ENCODE measurements at regions not wholly inside any gene's neighbourhood (a gene's known extent, or its start where the extent isn't known, plus 50 kb on each side); places are given as distances from the start of the nearest gene placed in this dataset.

GRCh38 chr3:103085465-103085864 lies 650.6 kb downstream of the ZPLD1 start:
- H3K36me3 ChIP-seq (ENCODE audit: control insufficient read depth, insufficient read depth, low read length): no peaks in the 10 kb centered on the region
- no peak overlapping the region for H3K9ac ChIP-seq (ENCODE audit: low read length)
- no peaks in the 10 kb centered on the region for H3K9me3 ChIP-seq (ENCODE audit: control insufficient read depth, low read length)
- no peak overlapping the region for H3K4me3 ChIP-seq (ENCODE audit: low read length)
- no peaks in the 10 kb centered on the region for H3K27me3 ChIP-seq (ENCODE audit: control insufficient read depth, insufficient read depth, low read length)
- peaks cover 4% of the 10 kb centered on the region for H3K4me1 ChIP-seq (ENCODE audit: control insufficient read depth, insufficient read depth, low read length)

- H3K4me3 ChIP-seq (ENCODE audit: low read length): no peak overlapping the region
These were observed 654.9 kb downstream of the ZPLD1 start for GRCh38 chr3:103089758-103090157.

DNA sequence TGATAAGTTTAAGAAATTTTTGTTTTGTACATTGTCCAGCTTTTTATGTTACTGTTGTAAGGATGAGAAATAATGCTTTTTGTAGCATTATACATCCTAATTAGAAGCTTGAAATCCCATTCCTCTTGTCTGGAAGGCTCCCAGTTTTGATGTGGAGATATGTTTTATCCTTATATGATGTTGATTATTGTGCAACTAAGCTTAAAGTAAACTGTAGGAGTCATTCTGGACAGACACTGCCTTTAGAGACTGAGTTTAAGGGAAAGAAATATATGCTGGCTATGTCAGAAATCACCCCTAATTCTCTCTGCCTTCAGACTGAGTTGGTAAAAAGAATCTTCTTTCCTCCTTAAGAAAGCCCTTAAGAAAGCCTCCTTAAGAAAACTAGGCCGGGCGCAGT lies 670.4 kb downstream of the ZPLD1 start:
- H3K4me3 ChIP-seq (ENCODE audit: low read length): no peak overlapping the region

More at GRCh38 chr3:103089758-103090157, 654.9 kb downstream of the ZPLD1 start:
- H3K4me1 ChIP-seq (ENCODE audit: control insufficient read depth, insufficient read depth, low read length): peaks cover 4% of the 10 kb centered on the region
- no peaks in the 10 kb centered on the region for H3K27me3 ChIP-seq (ENCODE audit: control insufficient read depth, insufficient read depth, low read length)
- H3K9ac ChIP-seq (ENCODE audit: low read length): no peak overlapping the region
- H3K36me3 ChIP-seq (ENCODE audit: control insufficient read depth, insufficient read depth, low read length): no peaks in the 10 kb centered on the region
- H3K9me3 ChIP-seq (ENCODE audit: control insufficient read depth, low read length): no peaks in the 10 kb centered on the region

DNA sequence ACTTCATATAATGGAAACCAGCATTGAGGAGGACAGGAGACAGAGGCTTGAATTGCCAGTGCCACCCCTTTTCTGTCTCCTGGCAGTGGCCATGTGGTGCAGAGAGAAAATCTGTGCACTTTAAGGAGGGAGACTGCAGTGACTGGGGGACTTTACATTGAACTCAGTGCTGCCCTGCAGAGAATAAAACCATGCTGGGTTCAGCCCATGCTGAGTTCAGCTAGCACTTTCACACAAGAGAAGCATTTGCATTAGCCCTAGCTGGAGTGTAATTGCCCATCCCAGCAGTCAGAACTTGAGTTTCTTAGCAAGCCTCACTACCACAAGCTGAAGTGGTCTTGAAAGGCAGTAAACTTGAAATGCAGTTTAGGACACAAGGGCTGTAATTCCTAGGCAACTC lies 677.5 kb downstream of the ZPLD1 start:
- no peaks in the 10 kb centered on the region for H3K27me3 ChIP-seq (ENCODE audit: control insufficient read depth, insufficient read depth, low read length)
- H3K36me3 ChIP-seq (ENCODE audit: control insufficient read depth, insufficient read depth, low read length): no peaks in the 10 kb centered on the region
- H3K9me3 ChIP-seq (ENCODE audit: control insufficient read depth, low read length): no peaks in the 10 kb centered on the region
- H3K4me1 ChIP-seq (ENCODE audit: control insufficient read depth, insufficient read depth, low read length): no peaks in the 10 kb centered on the region
- H3K4me3 ChIP-seq (ENCODE audit: low read length): no peak overlapping the region
- H3K9ac ChIP-seq (ENCODE audit: low read length): no peak overlapping the region

More for the DNA sequence above, 670.4 kb downstream of the ZPLD1 start:
- no peaks in the 10 kb centered on the region for H3K4me1 ChIP-seq (ENCODE audit: control insufficient read depth, insufficient read depth, low read length)
- no peaks in the 10 kb centered on the region for H3K27me3 ChIP-seq (ENCODE audit: control insufficient read depth, insufficient read depth, low read length)
- no peaks in the 10 kb centered on the region for H3K36me3 ChIP-seq (ENCODE audit: control insufficient read depth, insufficient read depth, low read length)
- H3K9me3 ChIP-seq (ENCODE audit: control insufficient read depth, low read length): no peaks in the 10 kb centered on the region
- H3K9ac ChIP-seq (ENCODE audit: low read length): no peak overlapping the region

DNA sequence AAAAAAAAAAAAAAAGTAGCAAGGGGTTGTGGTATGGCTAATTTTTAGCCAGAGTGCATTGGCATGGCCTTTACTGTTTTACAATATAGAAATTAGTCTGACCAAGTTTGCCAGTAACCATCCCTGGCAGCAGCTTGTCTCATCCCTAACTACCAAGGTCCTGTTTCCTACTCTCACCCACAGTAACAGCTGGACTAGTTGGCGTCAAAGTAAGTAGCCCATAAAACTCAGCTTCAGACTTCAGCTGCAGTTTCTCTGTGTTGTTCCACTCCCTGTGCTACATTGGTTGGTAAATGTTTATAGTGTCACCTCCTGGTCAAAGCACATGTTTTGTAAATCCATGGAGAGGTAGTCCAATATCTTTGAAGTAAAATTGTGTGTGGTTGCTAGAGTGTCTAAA lies 691.3 kb downstream of the ZPLD1 start:
- Histone ChIP-seq H3K4me3 (ENCODE audit: low read length) (no peak overlapping the region), H3K9me3 (ENCODE audit: control insufficient read depth, low read length) (no peaks in the 10 kb centered on the region), H3K27me3 (ENCODE audit: control insufficient read depth, insufficient read depth, low read length) (no peaks in the 10 kb centered on the region)

GRCh38 chr3:103127098-103127630 lies 692.3 kb downstream of the ZPLD1 start:
- Histone ChIP-seq H3K9me3 (ENCODE audit: control insufficient read depth, low read length) (no peaks in the 10 kb centered on the region), H3K36me3 (ENCODE audit: control insufficient read depth, insufficient read depth, low read length) (no peaks in the 10 kb centered on the region), H3K27me3 (ENCODE audit: control insufficient read depth, insufficient read depth, low read length) (no peaks in the 10 kb centered on the region), H3K4me1 (ENCODE audit: control insufficient read depth, insufficient read depth, low read length) (no peaks in the 10 kb centered on the region), H3K4me3 (ENCODE audit: low read length) (no peak overlapping the region), H3K9ac (ENCODE audit: low read length) (no peak overlapping the region)

More for the DNA sequence above, 691.3 kb downstream of the ZPLD1 start:
- Histone ChIP-seq H3K4me1 (ENCODE audit: control insufficient read depth, insufficient read depth, low read length) (no peaks in the 10 kb centered on the region), H3K36me3 (ENCODE audit: control insufficient read depth, insufficient read depth, low read length) (no peaks in the 10 kb centered on the region), H3K9ac (ENCODE audit: low read length) (no peak overlapping the region)

DNA sequence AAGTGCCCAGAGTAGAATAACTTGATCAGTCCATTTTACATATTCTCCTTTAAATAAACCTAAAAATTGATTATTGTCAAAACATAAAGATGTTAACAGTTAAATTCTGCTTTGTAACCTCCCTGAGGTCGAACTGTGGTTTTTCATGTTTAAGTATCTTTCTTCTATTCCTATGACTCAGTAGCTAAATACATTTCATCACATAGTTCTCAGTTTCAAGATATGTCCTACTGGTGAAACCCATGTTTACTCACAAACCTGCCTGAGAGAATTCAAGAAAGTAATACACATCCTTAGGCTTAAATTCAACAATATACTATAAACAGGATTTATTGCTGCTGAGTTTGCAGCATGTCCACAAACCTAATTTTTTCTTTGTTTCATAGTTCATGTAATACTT lies 692.9 kb downstream of the ZPLD1 start:
- no peaks in the 10 kb centered on the region for H3K27me3 ChIP-seq (ENCODE audit: control insufficient read depth, insufficient read depth, low read length)
- H3K4me3 ChIP-seq (ENCODE audit: low read length): no peak overlapping the region
- H3K9me3 ChIP-seq (ENCODE audit: control insufficient read depth, low read length): no peaks in the 10 kb centered on the region
- H3K4me1 ChIP-seq (ENCODE audit: control insufficient read depth, insufficient read depth, low read length): no peaks in the 10 kb centered on the region
- no peak overlapping the region for H3K9ac ChIP-seq (ENCODE audit: low read length)
- H3K36me3 ChIP-seq (ENCODE audit: control insufficient read depth, insufficient read depth, low read length): no peaks in the 10 kb centered on the region

DNA sequence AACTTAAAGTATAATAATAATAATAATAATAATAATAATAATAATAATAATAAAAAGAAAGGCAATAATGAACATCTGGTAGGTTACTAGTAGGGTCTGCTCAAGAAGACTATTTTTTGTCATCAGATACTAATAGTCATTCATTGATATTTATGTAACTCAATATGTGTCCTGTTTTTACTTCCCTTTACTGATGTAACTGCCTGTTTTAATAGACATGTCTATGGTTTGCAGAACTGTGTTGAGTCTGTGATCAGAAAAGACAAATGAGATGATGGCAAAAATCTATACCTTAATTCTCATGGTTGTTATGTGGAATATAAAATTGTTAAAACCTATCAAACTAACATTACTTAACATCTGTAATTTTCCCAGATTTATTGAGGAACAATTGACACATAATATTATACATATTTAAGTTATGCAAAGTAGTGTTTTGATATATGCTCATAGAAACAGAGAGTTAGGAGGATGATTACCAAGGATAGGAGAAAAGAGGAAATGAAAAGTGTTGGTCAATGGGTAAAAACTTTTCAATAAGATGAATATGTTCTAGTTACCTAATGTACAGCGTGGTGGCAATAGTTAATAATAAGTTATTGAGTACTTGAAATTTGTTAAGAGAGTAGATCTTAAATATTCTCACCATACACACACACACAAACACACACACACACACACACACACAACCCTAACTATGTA lies 699.4 kb downstream of the ZPLD1 start:
- H3K9ac ChIP-seq (ENCODE audit: low read length): no peak overlapping the region
- no peak overlapping the region for H3K4me3 ChIP-seq (ENCODE audit: low read length)
- no peaks in the 10 kb centered on the region for H3K27me3 ChIP-seq (ENCODE audit: control insufficient read depth, insufficient read depth, low read length)
- H3K36me3 ChIP-seq (ENCODE audit: control insufficient read depth, insufficient read depth, low read length): no peaks in the 10 kb centered on the region
- no peaks in the 10 kb centered on the region for H3K4me1 ChIP-seq (ENCODE audit: control insufficient read depth, insufficient read depth, low read length)
- no peaks in the 10 kb centered on the region for H3K9me3 ChIP-seq (ENCODE audit: control insufficient read depth, low read length)

DNA sequence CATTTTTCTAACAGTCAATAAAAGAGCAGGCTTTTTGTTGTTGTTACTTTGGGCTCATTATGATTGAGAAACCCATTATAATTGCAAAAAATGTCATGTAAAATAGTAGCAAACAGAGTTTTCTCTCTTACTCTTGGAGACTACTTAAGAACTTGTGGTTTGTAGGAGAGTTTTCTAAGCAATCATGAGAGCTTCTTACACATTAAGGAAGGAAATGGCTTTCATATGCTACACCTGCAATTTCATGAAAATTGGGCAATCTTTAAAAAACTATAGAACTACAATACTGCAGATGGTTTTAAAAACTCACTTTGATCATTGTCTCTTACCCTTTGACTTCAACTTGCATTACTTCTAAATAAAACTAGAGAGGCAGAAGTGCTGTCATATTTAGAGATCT lies 701.8 kb downstream of the ZPLD1 start:
- Histone ChIP-seq H3K4me1 (ENCODE audit: control insufficient read depth, insufficient read depth, low read length) (no peaks in the 10 kb centered on the region), H3K27me3 (ENCODE audit: control insufficient read depth, insufficient read depth, low read length) (no peaks in the 10 kb centered on the region), H3K9me3 (ENCODE audit: control insufficient read depth, low read length) (no peaks in the 10 kb centered on the region), H3K9ac (ENCODE audit: low read length) (no peak overlapping the region), H3K4me3 (ENCODE audit: low read length) (no peak overlapping the region), H3K36me3 (ENCODE audit: control insufficient read depth, insufficient read depth, low read length) (no peaks in the 10 kb centered on the region)

- Histone ChIP-seq H3K9ac (ENCODE audit: low read length) (no peak overlapping the region), H3K36me3 (ENCODE audit: control insufficient read depth, insufficient read depth, low read length) (no peaks in the 10 kb centered on the region), H3K27me3 (ENCODE audit: control insufficient read depth, insufficient read depth, low read length) (no peaks in the 10 kb centered on the region), H3K4me1 (ENCODE audit: control insufficient read depth, insufficient read depth, low read length) (no peaks in the 10 kb centered on the region), H3K4me3 (ENCODE audit: low read length) (no peak overlapping the region), H3K9me3 (ENCODE audit: control insufficient read depth, low read length) (no peaks in the 10 kb centered on the region)
These were observed 703.0 kb downstream of the ZPLD1 start for GRCh38 chr3:103137830-103138229.

DNA sequence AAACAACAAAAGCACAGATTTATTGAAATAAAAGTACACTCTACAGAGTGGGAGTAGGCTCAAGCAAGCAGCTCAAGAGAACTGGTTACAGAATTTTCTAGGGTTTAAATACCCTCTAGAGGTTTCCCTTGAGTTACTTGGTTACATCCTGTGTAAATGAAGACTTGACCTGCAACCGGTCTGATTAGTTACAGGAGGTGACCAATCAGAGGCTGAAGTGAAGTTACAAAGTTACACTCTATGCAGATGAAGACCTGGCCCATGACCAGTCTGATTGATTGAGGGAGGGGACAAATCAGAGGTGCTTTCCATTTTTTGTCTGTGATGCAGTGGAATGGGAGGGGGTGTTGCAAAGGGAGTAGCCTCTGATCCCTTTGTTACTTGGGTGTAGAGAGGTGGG lies 723.4 kb downstream of the ZPLD1 start:
- no peaks in the 10 kb centered on the region for H3K27me3 ChIP-seq (ENCODE audit: control insufficient read depth, insufficient read depth, low read length)

GRCh38 chr3:103166890-103167289 lies 732.1 kb downstream of the ZPLD1 start:
- no peaks in the 10 kb centered on the region for H3K9me3 ChIP-seq (ENCODE audit: control insufficient read depth, low read length)
- no peak overlapping the region for H3K9ac ChIP-seq (ENCODE audit: low read length)
- H3K27me3 ChIP-seq (ENCODE audit: control insufficient read depth, insufficient read depth, low read length): no peaks in the 10 kb centered on the region
- H3K4me1 ChIP-seq (ENCODE audit: control insufficient read depth, insufficient read depth, low read length): no peaks in the 10 kb centered on the region
- H3K4me3 ChIP-seq (ENCODE audit: low read length): no peak overlapping the region
- no peaks in the 10 kb centered on the region for H3K36me3 ChIP-seq (ENCODE audit: control insufficient read depth, insufficient read depth, low read length)

More for the DNA sequence above, 723.4 kb downstream of the ZPLD1 start:
- Histone ChIP-seq H3K4me3 (ENCODE audit: low read length) (no peak overlapping the region), H3K9ac (ENCODE audit: low read length) (no peak overlapping the region), H3K36me3 (ENCODE audit: control insufficient read depth, insufficient read depth, low read length) (no peaks in the 10 kb centered on the region), H3K9me3 (ENCODE audit: control insufficient read depth, low read length) (no peaks in the 10 kb centered on the region), H3K4me1 (ENCODE audit: control insufficient read depth, insufficient read depth, low read length) (no peaks in the 10 kb centered on the region)
